IMR-90 (cell line): ENCODE measurements at regions not wholly inside any gene's neighbourhood (a gene's known extent, or its start where the extent isn't known, plus 50 kb on each side); places are given as distances from the start of the nearest gene placed in this dataset.

Experiments used
- ATAC-seq: fragments of 200-7000 bp; cut with Tn5 transposase; 2 replicates; pipeline ENCODE4 v1.9.1; 2020; ENCODE audit warnings: low read depth, mild to moderate bottlenecking, moderate library complexity
- BruUV-seq: library from RNA; stranded (reverse); fragments of 400-500 nt; replicated peaks from 2 replicates; lab custom pipeline; 2021; lab: Mats Ljungman, UMichigan
- CTCF ChIA-PET: fragments of 300-600 bp; formaldehyde crosslinking; extraction: SDS; loops from one replicate; lab custom pipeline; 2021; ENCODE audit warnings: antibody characterized with exemption; lab: Yijun Ruan, JAX
- POLR2A ChIA-PET: fragments of 300-600 bp; sonication (Branson Sonifier 250); formaldehyde crosslinking; loops from one replicate; lab custom pipeline; 2022; ENCODE audit warnings: antibody characterized with exemption; ENCODE audit not compliant: unreplicated experiment; lab: Charles Lee
- DNase-seq: peaks from one replicate; pipeline ENCODE4 v3.0.0; 2013
- H2AFZ ChIP-seq: replicated peaks from 2 replicates; pipeline ENCODE3; 2013; ENCODE audit warnings: low read length, mild to moderate bottlenecking; ENCODE audit not compliant: poor library complexity
- H2AK5ac ChIP-seq: 2 replicates; pipeline ENCODE4 v1.6.1; 2013; ENCODE audit warnings: low read depth, low read length, inconsistent platforms
- H2AK9ac ChIP-seq: replicated peaks from 2 replicates; pipeline ENCODE3; 2013; ENCODE audit warnings: mild to moderate bottlenecking, low read depth, low read length, moderate library complexity; ENCODE audit not compliant: poor library complexity
- H2BK120ac ChIP-seq: 2 replicates; pipeline ENCODE4 v1.6.1; 2013; ENCODE audit warnings: low read depth, low read length, inconsistent platforms
- H2BK15ac ChIP-seq: 3 replicates; pipeline ENCODE4 v1.6.1; 2013; ENCODE audit warnings: low read depth, low read length, inconsistent platforms
- H2BK20ac ChIP-seq: 2 replicates; pipeline ENCODE4 v1.6.1; 2013; ENCODE audit warnings: low read depth, mild to moderate bottlenecking, inconsistent platforms, low read length, moderate library complexity
- H2BK5ac ChIP-seq: 2 replicates; pipeline ENCODE4 v1.6.1; 2013; ENCODE audit warnings: mild to moderate bottlenecking, low read depth, low read length, inconsistent platforms; ENCODE audit not compliant: poor library complexity, severe bottlenecking
- H3K14ac ChIP-seq: replicated peaks from 2 replicates; pipeline ENCODE4 v1.6.1; 2013; ENCODE audit warnings: low read depth, low read length, inconsistent platforms
- H3K18ac ChIP-seq: 2 replicates; pipeline ENCODE4 v1.6.1; 2013; ENCODE audit warnings: low read depth, low read length, control low read depth
- H3K23ac ChIP-seq: 2 replicates; pipeline ENCODE4 v1.6.1; 2013; ENCODE audit warnings: low read depth, low read length, inconsistent platforms
- H3K27ac ChIP-seq: 2 replicates; pipeline ENCODE4 v1.5.1; 2013; ENCODE audit warnings: mild to moderate bottlenecking, control low read depth, low read length; ENCODE audit not compliant: insufficient read depth
- H3K27me3 ChIP-seq: 2 replicates; pipeline ENCODE4 v1.6.1; 2013; ENCODE audit warnings: low read length; ENCODE audit not compliant: control insufficient read depth, insufficient read depth
- H3K36me3 ChIP-seq: 2 replicates; pipeline ENCODE4 v1.6.1; 2013; ENCODE audit warnings: low read length, mixed read lengths; ENCODE audit not compliant: control insufficient read depth, insufficient read depth
- H3K4ac ChIP-seq: 2 replicates; pipeline ENCODE4 v1.6.1; 2013; ENCODE audit warnings: low read depth, low read length, inconsistent platforms
- H3K4me1 ChIP-seq: 2 replicates; pipeline ENCODE4 v1.6.1; 2013; ENCODE audit warnings: low read length, mixed read lengths; ENCODE audit not compliant: control insufficient read depth, insufficient read depth
- H3K4me2 ChIP-seq: 2 replicates; pipeline ENCODE4 v1.6.1; 2013; ENCODE audit warnings: low read depth, mild to moderate bottlenecking, control low read depth, low read length, moderate library complexity
- H3K4me3 ChIP-seq: 2 replicates; pipeline ENCODE4 v1.5.1; 2013; ENCODE audit warnings: low read depth, mild to moderate bottlenecking, control low read depth, low read length, moderate library complexity; ENCODE audit not compliant: insufficient read depth
- H3K56ac ChIP-seq: 2 replicates; pipeline ENCODE4 v1.6.1; 2013; ENCODE audit warnings: low read length, inconsistent platforms; ENCODE audit not compliant: insufficient read depth; ENCODE audit errors: extremely low read depth
- H3K79me1 ChIP-seq, 2 experiments: 2 replicates each; pipeline ENCODE4 v1.6.1; 2013; ENCODE audit warnings: low read length in 2 of 2, inconsistent platforms in 1 of 2, low read depth in 1 of 2
- H3K9ac ChIP-seq: 2 replicates; pipeline ENCODE4 v1.6.1; 2013; ENCODE audit warnings: low read depth, low read length, control low read depth
- H3K9me1 ChIP-seq: 2 replicates; pipeline ENCODE4 v1.6.1; 2013; ENCODE audit warnings: low read length, inconsistent platforms; ENCODE audit not compliant: insufficient read depth
- H3K9me3 ChIP-seq: 2 replicates; pipeline ENCODE4 v1.6.1; 2013; ENCODE audit warnings: low read length; ENCODE audit not compliant: control insufficient read depth, insufficient read depth
- H4K20me1 ChIP-seq: 2 replicates; pipeline ENCODE4 v1.6.1; 2013; ENCODE audit warnings: low read length, inconsistent platforms; ENCODE audit not compliant: insufficient read depth
- H4K5ac ChIP-seq: 2 replicates; pipeline ENCODE4 v1.6.1; 2013; ENCODE audit warnings: mild to moderate bottlenecking, low read depth, low read length, control low read depth
- H4K8ac ChIP-seq, 2 experiments: 2 replicates each; pipeline ENCODE4 v1.6.1; 2013; ENCODE audit warnings: low read depth in 2 of 2, low read length in 2 of 2, control low read depth in 1 of 2, inconsistent platforms in 1 of 2
- H4K91ac ChIP-seq: 2 replicates; pipeline ENCODE4 v1.6.1; 2013; ENCODE audit warnings: low read depth, low read length, inconsistent platforms; ENCODE audit not compliant: insufficient read depth
- BHLHE40 ChIP-seq: fragments of 150-350 bp; IDR thresholded peaks from 2 replicates; pipeline ENCODE4 v1.6.1; 2016; ENCODE audit warnings: mild to moderate bottlenecking, low read depth, low read length
- ELK1 ChIP-seq: fragments of 150-350 bp; IDR thresholded peaks from 2 replicates; pipeline ENCODE4 v1.6.1; 2016; ENCODE audit warnings: low read depth, mild to moderate bottlenecking, low read length, moderate library complexity, borderline replicate concordance
- MAFK ChIP-seq: IDR thresholded peaks from 2 replicates; pipeline ENCODE4 v1.6.1; 2012; ENCODE audit warnings: low read depth, low read length, improper control_type of control experiment
- MXI1 ChIP-seq: IDR thresholded peaks from 2 replicates; pipeline ENCODE4 v1.6.1; 2012; ENCODE audit warnings: low read depth, mild to moderate bottlenecking, low read length, moderate library complexity, borderline replicate concordance
- POLR2A ChIP-seq: IDR thresholded peaks from 2 replicates; pipeline ENCODE4 v1.6.1; 2012; ENCODE audit warnings: mild to moderate bottlenecking, low read depth, low read length
- RAD21 ChIP-seq: IDR thresholded peaks from 2 replicates; pipeline ENCODE4 v1.6.1; 2012; ENCODE audit warnings: low read length, improper control_type of control experiment
- RCOR1 ChIP-seq: IDR thresholded peaks from 2 replicates; pipeline ENCODE4 v1.6.1; 2012; ENCODE audit warnings: mild to moderate bottlenecking, low read length, improper control_type of control experiment; ENCODE audit not compliant: insufficient replicate concordance
- RFX5 ChIP-seq: IDR thresholded peaks from 2 replicates; pipeline ENCODE4 v1.8.0; 2012; ENCODE audit warnings: low read depth, mild to moderate bottlenecking, low read length, moderate library complexity
- USF2 ChIP-seq: fragments of 150-350 bp; IDR thresholded peaks from 2 replicates; pipeline ENCODE4 v1.6.1; 2017; ENCODE audit warnings: mild to moderate bottlenecking, antibody characterized with exemption, low read length, low read depth
- WGBS, 2 experiments: methylation state at CpG; one replicate each; pipeline versions ENCODE4 v1.1.5 to v1.1.7; 2013; ENCODE audit warnings: missing lambda C conversion rate in 2 of 2; ENCODE audit not compliant: insufficient read length in 1 of 2; ENCODE audit errors: extremely low coverage in 2 of 2; 5-methylcytosine and 5-hydroxymethylcytosine counted together
- dilution Hi-C: fragments of 300-500 bp; cut with HindIII; formaldehyde crosslinking; loops from one replicate; pipeline ENCODE4 v1.14.3; 2018; ENCODE audit warnings: low sequenced_read_pairs; ENCODE audit not compliant: unreplicated experiment
- in situ Hi-C: fragments of 300-500 bp; cut with MboI; formaldehyde crosslinking; loops from 3 replicates; pipeline ENCODE4 v1.14.3; 2019; ENCODE audit warnings: low sequenced_read_pairs, inconsistent platforms, mixed read lengths
- intact Hi-C: fragments of 100-400 bp; cut with micrococcal nuclease; formaldehyde crosslinking; loops from 2 replicates; pipeline ENCODE4 v1.10.0; 2022

DNA sequence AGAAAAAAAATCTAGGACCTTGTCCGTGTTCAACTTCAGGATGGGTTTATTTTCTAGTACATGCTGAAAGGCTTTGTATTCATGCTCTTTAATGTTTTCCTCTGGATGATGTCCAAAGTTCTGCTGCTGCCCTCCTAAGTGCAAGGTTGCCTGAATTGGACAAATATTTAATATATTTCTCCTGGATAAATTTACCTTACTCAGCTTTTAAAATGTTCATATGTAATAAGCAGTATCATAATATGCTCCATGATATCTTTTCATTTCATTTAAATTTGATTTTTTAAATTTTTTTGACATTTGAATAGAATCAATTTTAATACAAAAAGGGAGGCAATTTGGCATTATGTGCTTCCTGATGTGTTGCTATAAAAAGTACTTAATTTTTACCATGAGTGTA lies 95.9 kb upstream of the SLC25A13 start:
- H3K23ac ChIP-seq: no peak overlapping the region
- H3K56ac ChIP-seq: no peak overlapping the region
- H2BK5ac ChIP-seq: no peak overlapping the region
- intact Hi-C loops: loop anchor here (10.0 kb wide), 1 partner anchor 233 kb away; no protein-coding TSS in a partner anchor
- TF ChIP-seq BHLHE40: no peak
- no peak for TF ChIP-seq ELK1
- no peak for TF ChIP-seq USF2
- no peak for TF ChIP-seq RFX5
- no peak for TF ChIP-seq MAFK
- TF ChIP-seq RAD21: no peak
- TF ChIP-seq POLR2A: no peak
- TF ChIP-seq RCOR1: no peak
- TF ChIP-seq MXI1: no peak
- H3K14ac ChIP-seq: no peak overlapping the region
- no peak overlapping the region for H3K9ac ChIP-seq
- H3K9me1 ChIP-seq: no peaks in the 10 kb centered on the region
- ChIA-PET POLR2A (no interaction called here), CTCF (interaction anchor here (0.6 kb wide), 1 partner anchor 388 kb away, joined by 5 read pairs; no protein-coding TSS in a partner anchor)
- dilution Hi-C loops: no loop called here
- DNase-seq (no peak), ATAC-seq (no peak)
- H3K4ac ChIP-seq: no peak overlapping the region
- no peak overlapping the region for H3K27ac ChIP-seq
- no peak overlapping the region for H3K18ac ChIP-seq
- no CpG with 5 or more reads among the region's 1 CpG for WGBS, 2 experiments
- H2BK120ac ChIP-seq: no peak overlapping the region
- H2BK20ac ChIP-seq: no peak overlapping the region
- no TSS peak for BruUV-seq
- no peak overlapping the region for H2AFZ ChIP-seq
- H2AK9ac ChIP-seq: no peak overlapping the region
- no peaks in the 10 kb centered on the region for H3K79me1 ChIP-seq
- H2BK15ac ChIP-seq: no peak overlapping the region
- no peaks in the 10 kb centered on the region for H3K36me3 ChIP-seq
- in situ Hi-C loops: no loop called here
- H4K5ac ChIP-seq: no peak overlapping the region
- H3K4me2 ChIP-seq: no peak overlapping the region
- no peaks in the 10 kb centered on the region for H3K27me3 ChIP-seq
- H4K91ac ChIP-seq: no peak overlapping the region
- no peaks in the 10 kb centered on the region for H3K9me3 ChIP-seq
- H4K8ac ChIP-seq: no peak overlapping the region
- no peak overlapping the region for H2AK5ac ChIP-seq
- no peak overlapping the region for H3K4me3 ChIP-seq
- H4K20me1 ChIP-seq: no peaks in the 10 kb centered on the region
- H3K4me1 ChIP-seq: no peaks in the 10 kb centered on the region
